GM12892 (cell line): ENCODE measurements at regions not wholly inside any gene's neighbourhood (a gene's known extent, or its start where the extent isn't known, plus 50 kb on each side); places are given as distances from the start of the nearest gene placed in this dataset.

Experiments
- POLR2A ChIP-seq: IDR thresholded peaks from 2 replicates; pipeline ENCODE4 v1.6.1; 2011; ENCODE audit warnings: low read depth, low read length, control low read depth
- TAF1 ChIP-seq: IDR thresholded peaks from 2 replicates; pipeline ENCODE4 v1.6.1; 2011; ENCODE audit warnings: low read depth, mild to moderate bottlenecking, control low read depth, low read length, borderline replicate concordance

- TF ChIP-seq POLR2A, result no peak
- no peak for TF ChIP-seq TAF1
These were observed 50.7 kb upstream of the ARRDC3 start for GRCh38 chr5:91433861-91434260.
